Type B pancreatic cell (in vitro differentiated cells): ENCODE measurements at regions not wholly inside any gene's neighbourhood (a gene's known extent, or its start where the extent isn't known, plus 50 kb on each side); places are given as distances from the start of the nearest gene placed in this dataset.

Source experiments
- DNase-seq: peaks from one replicate; pipeline ENCODE4 v3.0.0; 2021; ENCODE audit warnings: mixed read lengths; ENCODE audit not compliant: unreplicated experiment; ENCODE audit errors: extremely low spot score
- H3K27ac Mint-ChIP-seq: 2 replicates; pipeline ENCODE4 v1.8.0; 2021; ENCODE audit warnings: mild to moderate bottlenecking, mixed read lengths
- H3K27me3 Mint-ChIP-seq: 2 replicates; pipeline ENCODE4 v1.8.0; 2021; ENCODE audit warnings: mixed read lengths
- H3K36me3 Mint-ChIP-seq: 2 replicates; pipeline ENCODE4 v1.8.0; 2021; ENCODE audit warnings: mixed read lengths
- H3K4me1 Mint-ChIP-seq: one replicate; pipeline ENCODE4 v1.8.0; 2021; ENCODE audit warnings: mixed read lengths; ENCODE audit not compliant: unreplicated experiment
- H3K4me3 Mint-ChIP-seq: 2 replicates; pipeline ENCODE4 v1.8.0; 2021; ENCODE audit warnings: mild to moderate bottlenecking, mixed read lengths
- H3K9me3 Mint-ChIP-seq: 2 replicates; pipeline ENCODE4 v1.8.0; 2021; ENCODE audit warnings: mixed read lengths
- TF ChIP-seq, protein P1 (sequence below): fragments of 200-600 bp; sonication (generic); conservative IDR thresholded peaks from 2 replicates; pipeline ENCODE4 v1.5.0; 2021; ENCODE audit warnings: antibody characterized with exemption, mild to moderate bottlenecking

DNA sequence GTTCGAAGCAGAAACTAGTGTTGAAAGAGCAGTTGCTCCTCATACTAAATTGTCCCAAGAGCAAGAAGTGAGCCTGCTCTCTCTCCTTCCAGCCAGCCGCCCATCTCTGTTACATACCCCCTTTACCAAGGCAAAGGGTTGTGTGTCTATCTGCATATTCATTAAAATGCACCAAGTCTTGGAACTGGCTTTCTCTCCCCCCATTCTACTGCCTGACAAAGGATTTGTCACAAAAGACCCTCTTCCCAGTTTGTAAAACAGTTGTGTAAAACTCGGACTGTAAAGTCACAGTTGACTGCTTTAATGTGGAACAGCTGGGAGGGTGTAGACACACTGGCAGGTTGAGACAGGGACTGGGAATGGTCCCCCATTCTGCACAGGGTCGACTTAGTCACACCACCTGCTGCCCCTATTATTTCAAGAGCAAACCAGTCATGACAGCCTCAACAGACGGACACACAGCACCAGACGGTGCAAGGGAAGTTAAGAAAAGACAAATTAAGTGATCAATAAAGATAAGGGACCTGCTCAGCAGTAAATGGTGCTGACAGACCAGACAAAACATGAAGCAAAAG, 60.0 kb upstream of the HTATIP2 start:
- no peak for DNase-seq
- Mint-ChIP-seq H3K9me3 (no peaks in the 10 kb centered on the region), H3K27me3 (peaks cover 48% of the 10 kb centered on the region), H3K36me3 (no peaks in the 10 kb centered on the region), H3K4me1 (no peaks in the 10 kb centered on the region), H3K4me3 (no peak overlapping the region), H3K27ac (no peak overlapping the region)
- TF ChIP-seq, protein P1, sequence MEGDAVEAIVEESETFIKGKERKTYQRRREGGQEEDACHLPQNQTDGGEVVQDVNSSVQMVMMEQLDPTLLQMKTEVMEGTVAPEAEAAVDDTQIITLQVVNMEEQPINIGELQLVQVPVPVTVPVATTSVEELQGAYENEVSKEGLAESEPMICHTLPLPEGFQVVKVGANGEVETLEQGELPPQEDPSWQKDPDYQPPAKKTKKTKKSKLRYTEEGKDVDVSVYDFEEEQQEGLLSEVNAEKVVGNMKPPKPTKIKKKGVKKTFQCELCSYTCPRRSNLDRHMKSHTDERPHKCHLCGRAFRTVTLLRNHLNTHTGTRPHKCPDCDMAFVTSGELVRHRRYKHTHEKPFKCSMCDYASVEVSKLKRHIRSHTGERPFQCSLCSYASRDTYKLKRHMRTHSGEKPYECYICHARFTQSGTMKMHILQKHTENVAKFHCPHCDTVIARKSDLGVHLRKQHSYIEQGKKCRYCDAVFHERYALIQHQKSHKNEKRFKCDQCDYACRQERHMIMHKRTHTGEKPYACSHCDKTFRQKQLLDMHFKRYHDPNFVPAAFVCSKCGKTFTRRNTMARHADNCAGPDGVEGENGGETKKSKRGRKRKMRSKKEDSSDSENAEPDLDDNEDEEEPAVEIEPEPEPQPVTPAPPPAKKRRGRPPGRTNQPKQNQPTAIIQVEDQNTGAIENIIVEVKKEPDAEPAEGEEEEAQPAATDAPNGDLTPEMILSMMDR: no peak

DNA sequence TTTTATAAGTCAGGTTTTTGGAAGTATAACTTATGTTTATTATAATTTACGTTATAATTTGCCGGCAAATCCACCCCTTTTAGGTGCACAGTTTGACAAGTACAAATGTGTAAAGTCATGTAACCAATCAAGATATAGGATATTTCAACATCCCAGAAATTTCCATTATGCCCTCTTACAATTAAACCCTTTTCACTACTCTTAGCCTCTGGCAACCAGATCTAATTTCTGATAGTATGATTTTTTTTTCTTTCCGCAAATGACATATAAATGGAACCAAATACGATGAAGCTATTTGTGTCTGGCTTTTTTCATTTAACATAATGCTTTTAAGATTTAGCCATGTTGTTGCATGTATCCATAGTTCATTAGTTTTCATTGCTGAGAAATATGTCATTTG, 69.5 kb upstream of the HTATIP2 start:
- Mint-ChIP-seq H3K27ac (no peak overlapping the region), H3K4me3 (no peak overlapping the region), H3K27me3 (peaks cover 38% of the 10 kb centered on the region), H3K36me3 (no peaks in the 10 kb centered on the region), H3K9me3 (no peaks in the 10 kb centered on the region), H3K4me1 (peaks cover 4% of the 10 kb centered on the region)
- no peak for DNase-seq
- TF ChIP-seq, protein P1: no peak

DNA sequence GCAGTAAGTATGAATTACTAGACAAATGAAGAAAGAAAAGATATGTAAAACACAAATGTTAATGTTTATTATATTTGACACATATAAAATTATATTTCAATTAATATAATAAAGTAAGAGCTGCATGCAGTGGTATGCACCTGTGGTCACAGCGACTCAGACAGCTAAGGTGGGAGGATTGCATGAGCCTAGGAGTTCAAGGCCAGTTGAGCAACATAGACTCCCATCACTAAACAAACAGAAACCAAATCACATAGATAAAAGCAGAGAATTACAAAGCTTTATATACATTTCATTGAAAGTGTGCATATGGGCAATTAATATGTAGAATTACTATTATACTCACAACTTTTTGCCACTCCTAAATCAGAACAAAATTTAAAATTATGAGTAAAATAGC, 70.0 kb upstream of the HTATIP2 start:
- H3K27ac Mint-ChIP-seq: no peak overlapping the region
- TF ChIP-seq, protein P1: no peak
- H3K9me3 Mint-ChIP-seq: no peaks in the 10 kb centered on the region
- no peaks in the 10 kb centered on the region for H3K36me3 Mint-ChIP-seq
- peaks cover 4% of the 10 kb centered on the region for H3K4me1 Mint-ChIP-seq
- H3K4me3 Mint-ChIP-seq: no peak overlapping the region
- peaks cover 41% of the 10 kb centered on the region for H3K27me3 Mint-ChIP-seq
- no peak for DNase-seq

DNA sequence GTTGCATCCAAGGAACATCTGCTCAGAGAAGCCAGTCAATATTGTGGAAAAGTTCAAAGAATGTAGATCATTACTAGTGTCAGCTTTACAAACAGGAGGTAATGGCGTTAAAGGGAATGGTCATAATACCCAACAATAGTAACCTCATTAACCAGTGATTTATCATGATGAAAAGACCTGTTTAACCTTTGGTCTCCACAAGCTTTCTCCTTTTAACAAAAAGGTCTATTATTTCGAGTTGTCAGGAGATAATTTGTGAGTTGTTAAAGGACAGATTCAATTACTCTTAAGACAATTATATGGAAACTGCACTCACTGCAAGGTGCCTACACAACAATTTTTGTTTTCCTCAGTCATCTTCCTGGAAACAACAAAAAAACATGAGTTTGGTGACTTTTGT, 73.8 kb upstream of the HTATIP2 start:
- H3K4me3 Mint-ChIP-seq: no peak overlapping the region
- H3K4me1 Mint-ChIP-seq: peaks cover 4% of the 10 kb centered on the region
- H3K36me3 Mint-ChIP-seq: no peaks in the 10 kb centered on the region
- H3K27ac Mint-ChIP-seq: no peak overlapping the region
- TF ChIP-seq, protein P1: no peak
- no peak for DNase-seq
- H3K27me3 Mint-ChIP-seq: peaks cover 58% of the 10 kb centered on the region
- no peaks in the 10 kb centered on the region for H3K9me3 Mint-ChIP-seq

DNA sequence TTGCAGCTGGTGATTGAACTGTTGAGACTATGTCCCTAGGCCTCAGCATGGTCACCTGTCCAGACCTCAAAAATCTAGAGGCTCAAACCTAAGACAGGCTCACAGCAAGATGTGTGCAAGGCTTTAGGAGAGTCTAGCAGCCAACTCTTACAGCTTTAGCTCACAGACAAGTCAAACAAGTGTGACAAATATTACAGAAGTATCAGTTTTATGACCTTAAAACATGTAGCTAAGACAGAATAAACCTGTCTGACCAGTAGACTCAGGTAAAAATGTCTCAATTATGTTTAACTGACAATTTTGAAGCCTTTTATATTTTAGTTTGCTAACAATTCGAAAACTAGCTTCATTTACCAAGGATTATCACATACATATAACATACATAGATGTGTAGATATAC, 80.0 kb upstream of the HTATIP2 start:
- Mint-ChIP-seq H3K27ac (no peak overlapping the region), H3K9me3 (no peaks in the 10 kb centered on the region), H3K36me3 (no peaks in the 10 kb centered on the region), H3K4me1 (no peaks in the 10 kb centered on the region), H3K27me3 (peaks cover 41% of the 10 kb centered on the region), H3K4me3 (no peak overlapping the region)
- no peak for DNase-seq
- TF ChIP-seq, protein P1: no peak

DNA sequence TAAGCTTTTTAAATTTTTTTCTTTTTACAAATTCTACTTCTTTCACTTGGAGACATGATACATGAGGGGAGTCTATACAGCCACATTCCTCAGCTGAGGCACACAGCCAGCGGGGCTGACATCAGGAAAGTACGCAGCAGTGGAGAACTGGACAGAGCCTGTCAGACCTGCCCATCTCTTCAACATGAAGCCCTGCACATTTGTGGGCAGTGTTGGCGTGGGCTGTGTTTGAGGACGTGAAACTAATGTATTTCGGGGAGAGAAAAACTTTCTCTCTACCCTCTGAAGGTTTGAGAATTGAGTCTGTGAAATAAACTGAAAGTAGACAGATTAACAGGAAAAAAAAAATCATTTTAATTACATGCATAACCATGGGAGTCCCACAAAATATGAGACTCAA, 84.8 kb upstream of the HTATIP2 start:
- DNase-seq: no peak
- Mint-ChIP-seq H3K27me3 (peaks cover 63% of the 10 kb centered on the region), H3K4me1 (no peaks in the 10 kb centered on the region), H3K4me3 (no peak overlapping the region), H3K27ac (no peak overlapping the region), H3K36me3 (no peaks in the 10 kb centered on the region), H3K9me3 (no peaks in the 10 kb centered on the region)
- TF ChIP-seq, protein P1: no peak
